Breast epithelium (tissue), 4 donors: ENCODE measurements at regions not wholly inside any gene's neighbourhood (a gene's known extent, or its start where the extent isn't known, plus 50 kb on each side); places are given as distances from the start of the nearest gene placed in this dataset.

Experiments used
- DNase-seq, 2 donors: peaks; one replicate each; pipeline ENCODE4 v3.0.0-alpha.2; 2019; ENCODE audit warnings: low spot score in 2 of 2
- H3K27ac ChIP-seq, 2 donors: fragments of 200-600 bp; sonication (generic) in 1 of 2; one replicate each; pipeline ENCODE4 v1.5.1; 2016 to 2019; ENCODE audit warnings: mild to moderate bottlenecking in 1 of 2
- H3K27me3 ChIP-seq, 2 donors: fragments of 200-600 bp; sonication (generic) in 1 of 2; one replicate each; pipeline versions ENCODE4 v1.5.1 to v1.6.0; 2017 to 2019; ENCODE audit warnings: control low read depth in 1 of 2, mild to moderate bottlenecking in 1 of 2
- H3K36me3 ChIP-seq: fragments of 200-600 bp; one replicate; pipeline ENCODE4 v1.5.1; 2019
- H3K4me1 ChIP-seq, 2 donors: fragments of 200-600 bp; sonication (generic); one replicate each; pipeline ENCODE4 v1.5.1; 2016 to 2019; ENCODE audit warnings: control low read depth in 1 of 2
- H3K4me3 ChIP-seq, 3 donors: fragments of 200-600 bp; sonication (generic); 1 replicate in 2 of 3; 2 replicates in 1 of 3; pipeline ENCODE4 v1.5.1; 2016 to 2019; ENCODE audit warnings: mild to moderate bottlenecking in 3 of 3, moderate library complexity in 2 of 3
- H3K9me3 ChIP-seq, 2 donors: fragments of 200-600 bp; sonication (generic) in 1 of 2; one replicate each; pipeline ENCODE4 v1.5.1; 2016 to 2019; ENCODE audit warnings: control low read depth in 1 of 2
- POLR2A ChIP-seq: fragments of 450-650 bp; IDR thresholded peaks from one replicate; pipeline ENCODE4 v1.6.1; 2016; ENCODE audit warnings: antibody characterized with exemption, mild to moderate bottlenecking, moderate library complexity
- POLR2AphosphoS5 ChIP-seq, 3 donors: sonication (generic); formaldehyde crosslinking; IDR thresholded peaks; one replicate each; pipeline ENCODE4 v1.6.1; 2017; ENCODE audit warnings: antibody characterized with exemption in 3 of 3
- intact Hi-C: fragments of 100-400 bp; cut with DNase I; formaldehyde crosslinking; loops from one replicate; pipeline ENCODE4 v1.15.1; 2023; ENCODE audit warnings: low total_unique reads
- TF ChIP-seq, protein P1 (sequence below), 3 donors: fragments of 450-650 bp; IDR thresholded peaks; one replicate each; pipeline ENCODE4 v1.5.1; 2016 to 2017; ENCODE audit warnings: antibody characterized with exemption in 3 of 3, mild to moderate bottlenecking in 3 of 3, moderate library complexity in 3 of 3

- intact Hi-C loops = no loop called here
Observed at GRCh38 chr7:49695971-49696370, 77.5 kb upstream of the VWC2 start.

DNA sequence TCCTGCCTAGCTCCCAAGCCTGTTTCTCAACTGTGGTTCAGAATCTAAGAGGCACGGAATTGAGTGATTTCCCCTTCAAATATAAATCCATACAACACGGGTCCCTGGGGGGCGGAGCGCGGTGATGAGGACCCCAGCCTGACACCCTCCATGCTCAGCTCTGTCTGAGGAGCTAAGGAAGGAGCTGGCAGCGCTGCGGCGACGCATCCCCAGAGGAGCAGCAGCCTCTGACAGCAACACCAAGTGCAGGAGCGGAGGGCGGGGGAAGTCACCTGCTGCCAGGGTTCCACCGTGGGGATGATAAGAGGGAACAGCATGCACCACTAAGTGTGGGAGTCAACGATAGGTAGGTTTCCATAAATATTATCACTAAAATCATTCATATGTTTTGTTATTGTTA is 72.6 kb upstream of the VWC2 start:
- H3K27ac ChIP-seq = no peak overlapping the region
- H3K9me3 ChIP-seq = no peaks in the 10 kb centered on the region
- H3K4me1 ChIP-seq = no peaks in the 10 kb centered on the region
- TF ChIP-seq POLR2A = no peak
- TF ChIP-seq, protein P1, sequence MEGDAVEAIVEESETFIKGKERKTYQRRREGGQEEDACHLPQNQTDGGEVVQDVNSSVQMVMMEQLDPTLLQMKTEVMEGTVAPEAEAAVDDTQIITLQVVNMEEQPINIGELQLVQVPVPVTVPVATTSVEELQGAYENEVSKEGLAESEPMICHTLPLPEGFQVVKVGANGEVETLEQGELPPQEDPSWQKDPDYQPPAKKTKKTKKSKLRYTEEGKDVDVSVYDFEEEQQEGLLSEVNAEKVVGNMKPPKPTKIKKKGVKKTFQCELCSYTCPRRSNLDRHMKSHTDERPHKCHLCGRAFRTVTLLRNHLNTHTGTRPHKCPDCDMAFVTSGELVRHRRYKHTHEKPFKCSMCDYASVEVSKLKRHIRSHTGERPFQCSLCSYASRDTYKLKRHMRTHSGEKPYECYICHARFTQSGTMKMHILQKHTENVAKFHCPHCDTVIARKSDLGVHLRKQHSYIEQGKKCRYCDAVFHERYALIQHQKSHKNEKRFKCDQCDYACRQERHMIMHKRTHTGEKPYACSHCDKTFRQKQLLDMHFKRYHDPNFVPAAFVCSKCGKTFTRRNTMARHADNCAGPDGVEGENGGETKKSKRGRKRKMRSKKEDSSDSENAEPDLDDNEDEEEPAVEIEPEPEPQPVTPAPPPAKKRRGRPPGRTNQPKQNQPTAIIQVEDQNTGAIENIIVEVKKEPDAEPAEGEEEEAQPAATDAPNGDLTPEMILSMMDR (IDR thresholded peaks at IDR 0.05) = no peak
- no peak for TF ChIP-seq POLR2AphosphoS5 (IDR thresholded peaks at IDR 0.05)
- intact Hi-C loops = no loop called here
- no peak for DNase-seq
- H3K27me3 ChIP-seq = no peaks in the 10 kb centered on the region
- H3K4me3 ChIP-seq = no peak overlapping the region
- H3K36me3 ChIP-seq = no peaks in the 10 kb centered on the region

More at GRCh38 chr7:49695971-49696370, 77.5 kb upstream of the VWC2 start:
- no peak overlapping the region for H3K27ac ChIP-seq
- H3K4me3 ChIP-seq = no peak overlapping the region
- no peaks in the 10 kb centered on the region for H3K27me3 ChIP-seq
- no peak for DNase-seq
- no peaks in the 10 kb centered on the region for H3K4me1 ChIP-seq
- no peaks in the 10 kb centered on the region for H3K9me3 ChIP-seq
- H3K36me3 ChIP-seq = no peaks in the 10 kb centered on the region
- TF ChIP-seq POLR2A = no peak
- TF ChIP-seq, protein P1 (IDR thresholded peaks at IDR 0.05) = no peak
- TF ChIP-seq POLR2AphosphoS5 (IDR thresholded peaks at IDR 0.05) = no peak

GRCh38 chr7:49702099-49702498 is 71.3 kb upstream of the VWC2 start:
- intact Hi-C loops = no loop called here
- no peaks in the 10 kb centered on the region for H3K9me3 ChIP-seq
- no peaks in the 10 kb centered on the region for H3K27me3 ChIP-seq
- no peak for DNase-seq
- no peak for TF ChIP-seq POLR2A
- TF ChIP-seq POLR2AphosphoS5 (IDR thresholded peaks at IDR 0.05) = no peak
- TF ChIP-seq, protein P1 (IDR thresholded peaks at IDR 0.05) = no peak
- no peaks in the 10 kb centered on the region for H3K36me3 ChIP-seq
- H3K4me1 ChIP-seq = no peaks in the 10 kb centered on the region
- no peak overlapping the region for H3K27ac ChIP-seq
- no peak overlapping the region for H3K4me3 ChIP-seq

GRCh38 chr7:49703337-49703736 is 70.1 kb upstream of the VWC2 start:
- no peaks in the 10 kb centered on the region for H3K36me3 ChIP-seq
- H3K4me1 ChIP-seq = no peaks in the 10 kb centered on the region
- intact Hi-C loops = no loop called here
- no peaks in the 10 kb centered on the region for H3K9me3 ChIP-seq
- TF ChIP-seq, protein P1 (IDR thresholded peaks at IDR 0.05) = no peak
- TF ChIP-seq POLR2AphosphoS5 (IDR thresholded peaks at IDR 0.05) = no peak
- TF ChIP-seq POLR2A = no peak
- no peak for DNase-seq
- H3K27me3 ChIP-seq = no peaks in the 10 kb centered on the region
- no peak overlapping the region for H3K27ac ChIP-seq
- H3K4me3 ChIP-seq = no peak overlapping the region

- Histone ChIP-seq H3K4me1 (no peaks in the 10 kb centered on the region), H3K4me3 (no peak overlapping the region), H3K27me3 (no peaks in the 10 kb centered on the region), H3K9me3 (no peaks in the 10 kb centered on the region), H3K36me3 (no peaks in the 10 kb centered on the region), H3K27ac (no peak overlapping the region)
- no peak for TF ChIP-seq POLR2AphosphoS5 (IDR thresholded peaks at IDR 0.05)
- TF ChIP-seq, protein P1 (IDR thresholded peaks at IDR 0.05) = no peak
- no peak for TF ChIP-seq POLR2A
- DNase-seq = no peak
- intact Hi-C loops = no loop called here
Observed at GRCh38 chr7:49703881-49704280, 69.6 kb upstream of the VWC2 start.
